AG04450 (cell line): ENCODE measurements at regions not wholly inside any gene's neighbourhood (a gene's known extent, or its start where the extent isn't known, plus 50 kb on each side); places are given as distances from the start of the nearest gene placed in this dataset. TPM values are rescaled to one million over a fixed set of nuclear protein-coding genes. Genes with fewer than 3 reads are reported as not detected.

ENCODE experiments used
- CTCF ChIA-PET: fragments of 300-600, 350-600 bp; formaldehyde crosslinking; extraction: SDS; loops from one replicate; lab custom pipeline; 2022; ENCODE audit warnings: antibody characterized with exemption, inconsistent platforms; lab: Charles Lee
- POLR2A ChIA-PET: fragments of 350-600 bp; formaldehyde crosslinking; extraction: SDS; loops from one replicate; lab custom pipeline; 2021; ENCODE audit warnings: antibody characterized with exemption, inconsistent platforms; lab: Yijun Ruan, JAX
- DNase-seq: peaks from one replicate; pipeline ENCODE4 v3.0.0-alpha.2; 2011; ENCODE audit warnings: low read depth, low spot score
- H3K27ac ChIP-seq: one replicate; pipeline ENCODE4 v1.5.1; 2012; ENCODE audit warnings: low read depth, low read length, control low read depth
- H3K27me3 ChIP-seq: one replicate; pipeline ENCODE4 v1.6.0; 2012; ENCODE audit warnings: low read length; ENCODE audit not compliant: control insufficient read depth, insufficient read depth
- H3K4me3 ChIP-seq: 2 replicates; pipeline ENCODE4 v1.5.1; 2011; ENCODE audit warnings: mild to moderate bottlenecking, low read depth, low read length, control low read depth
- H3K9me3 ChIP-seq: 2 replicates; pipeline ENCODE4 v1.5.1; 2012; ENCODE audit warnings: low read length; ENCODE audit not compliant: control insufficient read depth, insufficient read depth
- CTCF ChIP-seq: IDR thresholded peaks from 2 replicates; pipeline ENCODE4 v1.5.1; 2011; ENCODE audit warnings: low read depth, low read length, control low read depth, inconsistent platforms
- small RNA-seq: library from RNA; depleted of rRNA; stranded (forward); fragments of <200 nt; gene quantifications from one replicate; pipeline ENCODE3, GENCODE V24; 2012; ENCODE audit warnings: low read depth; ENCODE audit not compliant: insufficient read length

- no peak for TF ChIP-seq CTCF
- CTCF ChIA-PET = interaction anchor here (0.7 to 1.1 kb wide), 2 partner anchors 44 to 896 kb away, joined by 3 read pairs; no protein-coding TSS in a partner anchor
Measured at GRCh38 chr4:123346330-123346940, 50.2 kb upstream of the SPRY1 start.

More at GRCh38 chr4:123346330-123346940, 50.2 kb upstream of the SPRY1 start:
- Histone ChIP-seq H3K27me3 (no peaks in the 10 kb centered on the region), H3K27ac (no peak overlapping the region), H3K4me3 (no peak overlapping the region), H3K9me3 (no peaks in the 10 kb centered on the region)
- POLR2A ChIA-PET = no interaction called here
- DNase-seq = no peak

Small RNAs in the stretch of these regions (small RNA-seq; reads per million reads assigned to genes)
- gene AC026402.1 = not detected
